ENCODE measurements at regions not wholly inside any gene's neighbourhood (a gene's known extent, or its start where the extent isn't known, plus 50 kb on each side); places are given as distances from the start of the nearest gene placed in this dataset.

DNA sequence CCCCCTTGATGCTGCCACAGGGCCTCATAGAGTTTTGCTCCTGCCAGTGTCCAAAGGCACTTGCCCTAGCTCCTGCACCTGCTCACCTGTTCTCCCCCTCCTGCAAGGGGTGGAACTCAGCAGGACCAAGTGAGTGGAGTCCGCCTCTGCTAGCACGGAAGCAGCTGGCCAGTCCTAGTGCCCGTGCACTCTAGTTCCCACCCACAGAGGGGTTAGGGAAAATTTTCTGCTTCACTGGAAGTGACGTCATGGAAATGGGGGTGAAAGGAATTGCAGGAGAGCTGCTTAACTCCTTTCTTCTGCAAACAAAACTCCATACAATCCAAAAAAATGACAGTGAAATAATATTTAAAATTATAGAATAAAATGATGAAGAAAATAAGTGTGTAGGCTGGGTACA, 609.7 kb upstream of the SLITRK1 start:
- peak; percentile 48 for DNase-seq

DNA sequence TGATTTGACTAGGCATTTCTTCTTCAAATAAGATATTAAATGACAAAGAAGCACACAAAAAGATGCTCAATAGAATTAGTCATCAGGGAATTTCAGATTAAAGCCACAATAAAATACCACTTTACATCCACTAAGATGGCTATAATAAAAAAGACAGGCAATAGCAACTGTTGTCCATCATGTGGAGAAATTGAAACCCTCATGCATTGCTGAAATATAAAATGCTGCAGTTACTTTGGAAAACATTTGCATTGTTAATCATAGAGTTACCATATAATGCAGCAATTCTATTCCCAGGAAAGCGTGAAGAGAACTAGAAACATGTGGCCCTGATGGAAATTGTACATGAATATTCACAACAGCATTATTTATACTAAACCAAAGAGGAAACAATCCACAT, 605.5 kb upstream of the SLITRK1 start:
- DNase-seq: no peak

DNA sequence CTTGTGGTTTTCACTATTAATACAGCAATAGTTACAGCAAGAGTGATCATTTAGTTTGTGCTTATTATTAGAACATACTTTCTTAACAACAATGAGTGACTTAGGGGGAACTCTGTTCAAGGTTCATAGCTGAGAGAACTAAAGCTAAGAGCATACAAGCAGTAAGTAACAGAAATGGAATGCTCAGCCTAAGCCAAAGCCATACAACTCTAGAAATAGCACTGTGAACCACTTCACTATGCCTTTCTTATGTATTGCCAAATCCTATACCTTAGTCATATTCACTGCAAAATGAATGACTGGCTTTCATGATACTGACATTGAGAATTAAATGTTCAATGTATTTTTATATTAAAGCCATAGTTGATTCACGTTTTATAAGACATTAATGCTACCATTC, 599.7 kb upstream of the SLITRK1 start:
- DNase-seq: no peak

DNA sequence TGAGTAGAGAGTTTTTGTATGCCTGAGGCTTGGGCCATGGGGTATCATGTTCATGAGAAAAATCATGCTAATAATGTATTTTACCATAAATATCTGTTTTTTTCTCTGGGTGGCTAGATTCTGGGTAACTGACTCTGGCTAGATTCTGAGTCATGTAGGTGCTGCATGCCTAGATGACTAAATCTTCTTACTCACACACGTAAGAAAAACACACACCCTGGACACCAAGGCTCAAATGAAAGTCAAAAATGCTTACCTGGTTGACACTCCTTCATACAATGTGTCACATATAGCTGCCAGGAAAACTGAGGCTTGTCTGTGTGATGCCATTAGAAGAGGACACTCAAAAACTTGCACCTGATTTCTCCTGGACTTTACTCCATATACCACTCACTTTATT, 597.4 kb upstream of the SLITRK1 start:
- no peak for DNase-seq

DNA sequence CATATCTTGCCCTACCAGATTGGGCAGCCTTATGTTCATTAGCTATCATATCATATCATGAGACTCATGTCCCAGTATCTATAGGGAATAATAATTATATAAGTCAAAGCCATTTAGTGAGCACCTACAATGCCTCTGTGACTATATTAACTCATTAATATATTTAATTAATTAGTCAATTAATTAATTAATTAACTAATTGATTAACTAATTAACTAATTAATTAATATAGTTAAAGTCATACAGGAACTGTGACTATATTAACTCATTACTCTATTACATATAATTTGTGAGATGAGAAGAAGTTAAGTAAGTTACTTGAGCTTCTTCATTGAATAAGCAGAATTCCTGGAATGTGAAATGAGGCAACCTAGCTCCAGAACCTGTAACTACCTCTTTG, 588.3 kb upstream of the SLITRK1 start:
- DNase-seq: no peak

DNA sequence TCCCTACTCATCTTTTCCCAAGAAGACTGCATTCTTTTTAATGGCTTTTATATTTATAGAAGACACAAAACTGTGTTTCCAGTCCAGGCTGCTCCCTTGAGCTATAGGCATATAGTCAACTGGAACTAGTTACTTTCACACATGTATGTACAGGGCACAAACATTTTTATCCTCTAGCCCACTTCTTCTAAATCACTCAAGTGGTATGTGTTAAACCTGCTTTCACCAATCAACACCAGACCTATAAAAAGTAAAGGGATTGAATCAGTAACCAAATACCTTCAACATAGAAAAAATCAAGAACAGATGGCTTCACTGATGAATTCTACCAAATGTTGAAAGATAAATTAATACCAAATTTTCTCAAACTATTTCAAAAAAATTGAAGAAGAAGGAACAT, 584.2 kb upstream of the SLITRK1 start:
- no peak for DNase-seq

DNA sequence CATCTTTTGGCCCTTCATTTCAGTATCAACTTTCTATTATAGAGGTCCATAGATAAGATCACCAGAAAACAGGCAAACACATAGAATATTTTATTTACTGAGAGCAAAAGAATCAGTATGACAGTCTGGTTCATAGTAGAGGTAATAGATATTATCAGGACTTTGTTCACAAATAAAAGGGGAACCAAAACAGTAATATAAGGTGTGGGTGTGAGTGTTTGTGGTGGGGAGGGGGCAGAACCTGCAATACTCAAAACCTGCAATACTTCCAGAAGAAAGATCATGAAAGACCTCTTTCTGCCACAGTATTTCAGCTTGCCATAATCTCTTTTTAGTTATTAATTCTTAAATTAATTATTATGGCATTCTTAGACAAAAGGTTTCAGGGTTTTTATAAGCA, 578.7 kb upstream of the SLITRK1 start:
- DNase-seq: no peak

DNA sequence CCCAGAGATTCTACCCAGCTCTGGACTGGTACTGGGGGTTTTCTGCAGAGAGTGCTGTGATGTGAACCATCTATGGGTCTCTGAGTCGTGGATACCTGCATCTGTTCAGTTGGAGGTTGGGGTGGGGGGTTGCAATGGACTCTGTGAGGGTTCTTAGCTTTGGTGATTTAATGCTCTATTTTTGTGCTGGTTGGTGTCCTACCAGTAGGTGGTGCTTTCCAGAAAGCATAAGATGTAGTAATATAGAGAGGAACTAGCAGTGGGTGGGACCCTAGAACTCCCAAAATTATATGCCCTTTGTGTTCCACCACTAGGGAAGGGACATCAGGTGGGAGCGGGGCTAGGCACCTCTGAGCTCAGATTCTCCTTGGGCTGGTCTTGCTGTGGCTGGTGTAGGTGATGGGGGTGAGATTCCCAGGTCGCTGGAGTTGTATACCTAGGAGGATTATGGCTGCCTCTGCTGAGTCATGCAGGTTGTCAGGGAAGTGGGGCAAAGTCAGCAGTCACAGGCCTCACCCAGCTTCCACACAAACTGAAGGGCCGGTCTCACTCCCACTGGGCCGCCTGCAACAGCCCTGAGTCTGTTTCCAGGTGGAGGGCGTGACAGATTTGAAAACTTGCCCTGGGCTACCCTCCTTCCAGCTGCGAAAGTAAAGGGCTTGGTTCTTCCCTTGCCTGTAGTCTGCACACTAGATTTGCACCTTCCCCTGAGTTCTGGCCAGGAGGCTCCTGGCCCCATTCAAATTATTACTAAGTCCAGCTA, 573.0 kb upstream of the SLITRK1 start:
- DNase-seq: no peak

DNA sequence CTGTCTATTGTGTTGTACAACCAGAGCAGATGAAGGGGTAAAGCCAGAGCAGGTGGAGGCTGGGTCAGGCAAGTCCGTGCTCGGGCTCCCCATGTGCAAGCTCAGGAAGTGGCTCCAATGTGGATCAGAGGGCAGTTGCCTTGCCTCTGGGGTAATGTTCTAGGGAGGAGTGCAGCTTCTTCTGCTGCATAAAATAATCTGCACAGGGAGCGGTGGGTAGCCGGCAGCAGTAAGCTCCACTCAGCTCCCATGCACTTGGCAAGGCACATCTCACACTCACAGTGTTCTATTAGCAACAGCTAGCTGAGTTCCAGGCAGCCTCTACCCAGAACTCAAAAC, 565.3 kb upstream of the SLITRK1 start:
- no peak for DNase-seq

DNA sequence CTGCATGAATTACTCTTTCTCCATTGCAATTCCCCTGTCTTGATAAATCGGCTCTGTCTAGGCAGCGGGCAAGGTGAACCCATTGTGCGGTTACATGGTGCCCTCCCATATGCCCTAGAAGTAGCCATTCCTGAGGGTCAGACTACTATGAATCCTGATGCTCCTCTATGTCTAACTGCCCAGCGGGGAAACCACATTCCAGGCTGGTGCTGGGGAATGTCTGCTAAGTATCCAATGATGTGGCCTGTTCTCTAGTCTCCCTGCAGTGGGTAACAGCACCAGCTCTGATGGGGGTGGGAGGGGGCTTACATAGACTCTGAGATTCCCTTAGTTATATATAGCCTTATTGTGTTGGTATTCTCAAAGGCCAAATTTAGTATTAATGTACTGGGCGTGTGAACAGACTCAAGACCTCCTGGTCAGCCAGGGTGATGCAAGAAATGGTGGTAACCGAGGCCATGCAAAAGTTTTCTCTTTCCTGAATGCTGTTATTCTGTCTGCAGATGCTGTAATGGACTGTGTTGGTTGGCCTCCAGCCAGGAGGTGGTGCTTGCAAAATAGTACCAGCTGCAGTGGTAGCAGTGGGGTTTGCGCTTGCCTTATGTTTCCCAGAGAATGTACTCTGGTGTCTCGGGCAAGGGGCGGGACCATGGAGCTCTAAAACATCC, 564.8 kb upstream of the SLITRK1 start:
- peak; percentile 97 for DNase-seq

DNA sequence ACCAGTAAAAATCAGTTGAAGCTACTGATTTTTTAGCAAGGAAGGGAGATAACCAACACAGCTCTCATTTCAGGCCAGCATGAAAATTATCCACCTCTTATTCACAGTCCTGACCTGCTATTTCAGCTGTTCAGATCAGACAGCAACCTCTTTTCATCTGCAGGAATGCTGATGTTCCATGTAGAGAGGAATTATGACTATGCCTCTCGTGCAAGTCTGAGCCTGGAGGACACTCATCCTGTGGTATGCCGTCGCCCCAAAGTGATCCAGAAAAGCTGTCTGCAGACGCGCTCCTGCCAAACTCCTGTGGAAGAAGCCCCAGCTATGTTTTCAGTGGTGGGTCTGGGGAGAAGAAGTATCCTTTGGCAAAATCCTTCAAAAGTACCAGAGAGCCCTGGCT, 563.5 kb upstream of the SLITRK1 start:
- no peak for DNase-seq

DNA sequence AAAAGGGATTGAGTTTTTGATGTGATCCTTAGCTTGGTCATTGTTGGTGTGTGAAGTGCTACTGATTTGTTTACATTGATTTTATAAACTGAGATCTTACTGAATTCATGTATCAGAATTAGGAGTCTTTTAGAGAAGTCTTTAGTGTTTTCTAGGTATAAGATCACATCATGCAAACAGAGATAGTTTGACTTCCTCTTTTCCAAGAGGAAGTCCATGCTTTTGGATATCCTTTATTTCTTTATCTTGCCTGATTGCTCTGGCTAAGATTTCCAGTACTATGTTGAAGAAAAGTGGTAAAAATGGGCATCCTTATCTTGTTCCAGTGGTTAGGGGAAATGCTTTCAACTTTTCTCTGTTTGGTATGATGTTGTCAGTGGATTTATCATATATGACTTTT, 561.2 kb upstream of the SLITRK1 start:
- no peak for DNase-seq

DNA sequence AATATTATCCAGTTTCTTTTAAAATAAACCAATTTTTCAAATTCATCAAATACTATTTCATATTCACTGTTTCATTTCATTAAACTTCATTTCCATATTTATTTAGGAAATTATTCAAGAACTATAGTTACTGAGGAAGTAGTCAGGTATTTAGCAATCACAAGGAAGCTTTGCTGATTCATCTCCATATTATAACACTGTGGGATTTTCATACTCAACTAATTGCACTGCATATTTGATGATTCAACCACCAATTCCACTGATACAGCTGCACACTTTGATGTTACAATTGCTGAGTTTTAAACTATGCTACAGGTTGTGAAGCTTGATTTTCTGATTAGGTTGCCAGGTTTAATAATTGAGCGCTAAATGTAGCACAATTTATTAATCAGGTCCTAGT, 556.8 kb upstream of the SLITRK1 start:
- no peak for DNase-seq

DNA sequence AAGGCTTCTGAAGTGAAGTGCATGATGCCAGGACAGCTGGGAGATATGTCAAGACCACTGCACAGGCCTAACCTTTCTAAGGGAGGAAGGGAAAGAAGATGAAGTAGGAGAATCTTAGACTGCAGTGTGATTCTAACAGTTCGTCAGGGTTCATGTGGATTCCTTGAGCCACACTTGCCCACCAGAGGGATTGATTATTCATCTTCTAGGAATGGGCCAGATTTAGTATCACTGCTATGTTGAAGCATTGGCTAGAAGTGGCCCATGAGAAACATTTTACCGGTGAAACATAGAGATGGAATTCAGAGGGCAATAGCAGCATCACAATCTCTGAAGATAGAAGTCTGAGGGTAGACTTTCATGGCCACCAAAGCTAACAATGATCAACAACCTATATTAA, 550.8 kb upstream of the SLITRK1 start:
- DNase-seq: no peak

DNA sequence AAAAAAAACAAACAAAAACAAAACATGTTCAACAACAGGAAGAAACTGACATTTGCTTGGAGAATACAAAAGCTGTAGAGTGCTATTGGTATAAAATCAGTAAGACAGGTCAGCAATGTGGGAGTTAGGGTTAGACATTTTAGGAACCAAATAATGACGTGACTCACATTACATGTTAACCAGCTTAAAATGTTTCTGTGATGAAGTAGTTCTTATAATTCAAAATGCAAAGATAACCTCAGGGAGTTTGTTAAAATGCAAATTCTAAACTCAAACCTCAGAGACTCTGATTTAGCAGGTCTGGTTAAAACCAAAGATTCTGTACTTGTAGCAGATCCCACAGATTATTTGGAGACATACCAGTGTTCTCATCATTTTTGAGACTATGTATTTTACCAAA, 549.4 kb upstream of the SLITRK1 start:
- no peak for DNase-seq

DNA sequence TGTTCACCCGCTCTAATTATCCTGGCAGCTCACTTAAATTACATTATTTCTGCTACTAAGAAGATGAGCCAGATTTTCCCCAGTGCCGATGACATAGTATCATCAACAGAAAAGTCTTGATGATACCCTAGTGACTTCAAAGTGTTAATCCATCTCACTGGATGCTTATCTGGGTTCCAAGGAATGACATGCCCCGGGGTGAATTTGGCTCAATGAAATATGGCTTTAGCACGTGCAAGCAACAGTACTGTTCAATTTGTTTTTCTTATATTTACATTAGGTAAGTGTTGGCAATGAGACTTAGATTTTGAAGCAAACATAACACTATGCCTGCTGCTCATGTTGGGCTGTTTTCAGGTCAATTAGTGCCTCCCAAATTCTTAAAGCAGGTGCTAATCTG, 548.2 kb upstream of the SLITRK1 start:
- DNase-seq: no peak

DNA sequence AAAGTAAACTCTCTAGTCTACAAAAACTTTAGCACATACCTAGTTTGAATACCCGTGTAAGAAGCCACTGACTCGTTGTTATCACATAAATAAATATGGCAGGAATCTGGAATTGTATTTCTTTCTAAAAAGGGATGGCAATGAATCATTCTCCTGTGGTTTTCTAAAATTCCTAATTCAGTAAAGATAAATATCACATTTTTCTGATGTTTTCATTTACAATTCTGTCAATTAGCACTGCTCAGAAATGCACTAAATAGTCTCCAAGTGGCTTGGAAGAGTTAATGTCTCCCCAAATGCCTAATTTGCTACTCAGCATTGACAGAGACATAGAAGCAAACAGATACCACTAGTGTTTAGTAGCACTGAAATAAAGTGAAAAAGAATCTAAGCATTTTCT, 547.7 kb upstream of the SLITRK1 start:
- no peak for DNase-seq

DNA sequence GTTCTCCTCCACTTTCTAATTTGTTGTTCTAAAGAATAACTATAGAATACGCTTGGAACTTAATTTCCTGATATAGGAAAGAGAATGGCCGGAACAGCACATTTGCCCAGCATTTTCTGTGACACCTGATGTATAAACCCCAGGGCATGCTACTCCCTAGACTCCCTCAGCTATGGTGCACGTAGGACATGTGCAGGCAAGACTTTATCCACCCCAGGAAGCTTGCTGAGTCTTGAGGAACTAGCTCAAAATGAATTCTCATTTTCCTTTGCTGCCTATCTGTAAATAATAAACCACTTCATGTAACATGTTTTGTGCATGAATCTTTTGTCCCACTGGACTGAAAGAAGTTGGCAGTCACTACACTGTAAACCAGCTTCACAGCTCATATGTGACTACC, 535.8 kb upstream of the SLITRK1 start:
- DNase-seq: no peak

DNA sequence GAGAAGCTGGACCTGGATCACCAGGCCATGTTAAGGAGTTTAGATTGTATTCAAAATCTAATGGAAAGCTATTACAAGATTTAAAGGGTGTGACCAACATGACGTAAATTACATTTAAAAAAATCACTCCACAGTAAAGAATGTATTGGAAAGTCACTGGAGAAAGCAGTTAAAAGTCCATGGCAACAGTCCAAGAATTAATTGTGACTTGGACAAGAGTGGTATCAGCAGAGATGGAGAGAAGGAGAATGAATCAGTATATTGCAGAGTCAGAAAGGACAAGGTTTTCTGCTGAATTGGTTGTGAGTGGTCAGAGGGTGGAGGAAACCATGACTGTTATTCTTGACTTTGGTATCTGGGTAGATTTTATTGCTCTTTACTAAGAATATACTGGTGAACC, 535.1 kb upstream of the SLITRK1 start:
- DNase-seq: no peak

DNA sequence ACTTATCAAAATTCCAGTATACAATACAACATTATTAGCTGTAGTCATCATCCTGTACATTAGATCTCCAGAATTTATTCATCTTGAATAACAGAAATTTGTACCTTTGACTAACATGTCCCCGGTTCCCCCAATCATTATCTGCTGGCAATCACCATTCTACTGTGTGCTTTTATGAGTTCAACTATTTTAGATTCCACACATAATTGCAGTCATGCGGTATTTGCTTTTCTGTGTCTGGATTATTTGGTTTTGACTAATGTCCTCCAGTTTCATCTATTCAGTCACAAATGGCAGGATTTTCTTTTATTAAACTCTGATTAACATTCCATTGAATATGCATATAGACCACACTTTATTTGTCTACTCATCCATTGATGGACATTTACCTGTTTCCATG, 530.7 kb upstream of the SLITRK1 start:
- DNase-seq: no peak

DNA sequence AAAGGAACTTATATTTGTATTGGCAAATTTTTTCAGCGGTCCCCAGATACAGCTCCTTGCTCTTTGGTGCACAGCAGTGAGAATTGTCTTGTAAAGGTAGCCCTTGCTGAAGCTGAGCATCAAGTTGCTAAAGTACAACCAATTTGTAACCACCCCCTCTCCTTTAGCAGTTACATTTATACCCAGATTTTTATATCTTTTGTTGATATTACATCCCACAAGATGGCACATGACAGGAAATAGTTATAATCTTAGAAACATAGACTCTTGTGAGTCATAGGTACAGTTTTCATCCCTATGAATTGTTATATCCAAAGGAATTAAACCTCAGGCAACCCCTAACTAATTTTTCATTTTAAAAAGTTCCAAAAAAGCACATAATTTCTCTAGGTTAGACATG, 523.0 kb upstream of the SLITRK1 start:
- DNase-seq: no peak

DNA sequence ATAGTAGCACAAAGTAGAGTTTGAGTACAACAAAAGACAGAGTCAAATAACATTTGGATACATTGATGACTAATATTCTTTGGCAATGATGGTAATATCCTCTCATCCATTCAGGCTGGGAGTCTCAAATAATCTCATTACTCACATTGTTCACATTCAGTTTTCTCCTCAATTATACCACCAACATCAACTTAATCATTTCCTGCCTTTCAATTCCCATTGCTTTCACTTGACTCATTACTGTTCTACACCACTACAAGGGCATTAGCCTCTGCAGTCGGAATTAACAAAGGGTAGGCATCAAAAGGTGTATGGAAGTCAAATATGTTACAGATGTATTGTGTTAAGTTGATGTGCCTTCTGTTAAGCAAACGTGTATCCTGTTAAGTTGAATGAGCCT, 518.4 kb upstream of the SLITRK1 start:
- no peak for DNase-seq

DNA sequence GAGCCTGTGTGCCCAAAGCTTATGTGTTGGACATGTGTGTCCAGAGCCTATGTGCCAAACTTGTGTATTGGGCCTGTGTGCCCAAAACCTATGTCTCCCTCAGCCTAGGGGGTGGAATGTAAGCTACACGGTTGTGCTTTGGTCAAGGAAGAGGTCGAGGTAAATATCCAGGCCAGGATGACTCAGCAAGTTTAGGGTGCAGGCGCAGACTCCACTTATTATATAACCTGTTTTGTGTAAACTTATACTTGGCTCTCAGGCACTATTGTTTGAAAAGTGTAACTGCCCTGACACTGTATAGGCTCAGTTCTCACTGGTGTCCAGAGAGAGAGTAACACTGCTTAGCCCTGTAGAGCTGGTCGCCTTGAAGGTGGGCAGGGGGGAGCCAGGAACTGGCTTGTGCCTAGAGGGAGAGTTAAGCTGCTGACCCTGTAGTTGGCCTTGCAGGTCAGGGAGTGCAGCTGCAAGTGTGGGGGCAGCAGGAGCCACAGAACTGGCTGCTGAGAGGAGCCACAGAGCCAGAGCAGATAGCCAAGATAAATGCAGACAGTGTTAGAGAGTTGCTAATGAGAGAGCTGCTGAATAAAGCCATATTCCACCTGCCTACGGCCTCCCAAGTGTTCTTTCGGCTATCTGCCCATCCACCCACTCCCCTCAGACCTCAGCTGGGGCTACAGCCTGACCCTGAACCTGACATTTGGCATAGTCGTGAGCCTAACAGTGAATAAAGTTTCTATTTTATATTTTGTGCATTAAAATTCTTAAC, 517.2 kb upstream of the SLITRK1 start:
- DNase-seq: no peak

DNA sequence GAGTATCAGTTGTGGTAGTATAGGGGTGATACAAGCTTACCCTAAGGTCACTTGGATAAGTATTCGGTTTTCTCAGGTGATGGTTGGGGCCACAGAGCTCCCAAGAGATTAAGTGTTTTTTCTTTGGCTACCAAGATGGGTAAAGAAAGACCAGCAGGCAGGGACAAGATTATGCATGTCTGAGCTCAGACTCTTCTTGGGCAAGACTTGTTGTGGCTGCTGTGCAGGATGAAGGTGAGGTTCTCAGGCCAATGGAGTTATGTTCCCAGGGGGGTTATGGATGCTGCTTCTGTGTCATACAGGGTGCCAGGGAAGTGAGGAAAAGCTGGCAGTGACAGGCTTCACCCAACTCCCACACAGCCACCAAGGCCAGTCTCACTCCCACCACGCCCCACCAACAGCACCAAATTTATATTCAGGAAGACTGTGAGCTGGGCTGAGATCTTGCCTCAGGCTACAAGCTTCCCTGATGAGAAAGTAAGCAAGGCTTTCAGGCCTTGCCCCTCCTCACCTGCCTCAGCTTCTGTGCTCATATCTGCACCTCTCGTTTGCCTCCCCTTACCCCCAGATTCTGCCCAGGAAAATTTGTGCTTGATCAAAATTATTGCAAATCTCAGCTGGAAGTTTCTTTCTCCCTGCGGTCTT, 511.8 kb upstream of the SLITRK1 start:
- DNase-seq: no peak

Data from SHP77 treated with DMSO at 0.1 percent for 48 hours (cell line).